Right lobe of liver (tissue), 6 donors: ENCODE measurements at regions not wholly inside any gene's neighbourhood (a gene's known extent, or its start where the extent isn't known, plus 50 kb on each side); places are given as distances from the start of the nearest gene placed in this dataset.

Source experiments
- ATAC-seq, 4 donors: fragments of 200-7000 bp; cut with Tn5 transposase; one replicate each; pipeline ENCODE4 v1.9.1; 2020; ENCODE audit warnings: mild to moderate bottlenecking in 4 of 4, moderate library complexity in 4 of 4
- DNase-seq, 3 donors: peaks; one replicate each; pipeline ENCODE4 v3.0.0-alpha.2; 2020
- H3K27ac ChIP-seq, 3 donors: fragments of 200-600 bp; one replicate each; pipeline ENCODE4 v1.8.0; 2022
- H3K27me3 ChIP-seq, 2 donors: fragments of 200-600 bp; one replicate each; pipeline ENCODE4 v1.8.0; 2022
- H3K36me3 ChIP-seq, 4 donors: fragments of 200-600 bp; sonication (generic) in 1 of 4; one replicate each; pipeline versions ENCODE4 v1.5.1 to v1.8.0; 2017 to 2022; ENCODE audit warnings: control low read depth in 1 of 4
- H3K4me1 ChIP-seq, 4 donors: fragments of 200-600 bp; sonication (generic) in 1 of 4; one replicate each; pipeline versions ENCODE4 v1.5.1 to v1.8.0; 2017 to 2022; ENCODE audit warnings: control low read depth in 1 of 4
- H3K4me3 ChIP-seq, 3 donors: fragments of 200-600 bp; one replicate each; pipeline ENCODE4 v1.8.0; 2022
- H3K9me3 ChIP-seq, 4 donors: fragments of 200-600 bp; sonication (generic) in 1 of 4; one replicate each; pipeline versions ENCODE4 v1.5.1 to v1.8.0; 2017 to 2022; ENCODE audit warnings: control low read depth in 1 of 4
- POLR2A ChIP-seq: fragments of 450-650 bp; IDR thresholded peaks from one replicate; pipeline ENCODE4 v1.6.1; 2017; ENCODE audit warnings: antibody characterized with exemption, mild to moderate bottlenecking
- WGBS: methylation state at CpG from one replicate; pipeline ENCODE4 v1.1.6; 2018; ENCODE audit warnings: low coverage, low lambda C conversion rate; ENCODE audit not compliant: insufficient coverage; ENCODE audit errors: missing lambda C conversion rate; 5-methylcytosine and 5-hydroxymethylcytosine counted together
- intact Hi-C, 2 donors: fragments of 100-400 bp; cut with DNase I; formaldehyde crosslinking; loops; one replicate each; pipeline versions ENCODE4 v1.11.2 to v1.14.1; 2022
- TF ChIP-seq, protein P1 (sequence below), 4 donors: fragments of 200-600 bp in 3 of 4; fragments of 450-650 bp in 1 of 4; IDR thresholded peaks; one replicate each; pipeline versions ENCODE4 v1.5.1 to v1.8.0; 2016 to 2022; ENCODE audit warnings: antibody characterized with exemption in 4 of 4, mild to moderate bottlenecking in 2 of 4
- donor health status: DM: no; HTN: yes; CAD: no.
- donor health status: DM: no; HTN: no; CAD: no.
- donor health status: DM: no; HTN: no; CAD: no.
- donor health status: DM: no; HTN: yes; CAD: no.
- donor health status: DM: no; HTN: yes; CAD: no.

DNA sequence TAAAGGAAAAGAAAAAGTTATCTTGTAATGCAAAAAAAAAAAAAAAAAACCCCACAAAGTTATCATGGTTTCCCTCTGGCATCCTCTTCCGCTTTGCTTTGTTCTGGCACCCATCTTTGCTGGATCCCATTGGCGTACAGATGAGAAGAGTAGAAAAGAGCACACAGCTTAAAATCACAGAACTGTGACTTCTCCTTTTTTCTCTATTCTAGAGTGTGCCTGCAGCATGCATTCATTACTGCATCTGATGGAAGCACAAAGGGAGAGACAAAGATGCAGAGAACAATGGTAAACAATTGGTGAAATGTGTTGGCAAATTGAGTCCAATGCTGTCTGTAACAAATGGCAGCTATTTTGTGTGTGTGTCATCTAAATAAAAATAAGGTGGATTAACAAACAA, 440.8 kb upstream of the PIK3R1 start:
- DNase-seq: no peak
- H3K4me1 ChIP-seq: peaks cover 0 to 26% (median 7%) of the 10 kb centered on the region in 4 donors
- no peak for ATAC-seq
- H3K36me3 ChIP-seq: no peaks in the 10 kb centered on the region
- 92% methylated on average over 2 of the region's 2 CpGs for WGBS
- intact Hi-C loops: no loop called here
- no peak overlapping the region for H3K4me3 ChIP-seq
- TF ChIP-seq, protein P1, sequence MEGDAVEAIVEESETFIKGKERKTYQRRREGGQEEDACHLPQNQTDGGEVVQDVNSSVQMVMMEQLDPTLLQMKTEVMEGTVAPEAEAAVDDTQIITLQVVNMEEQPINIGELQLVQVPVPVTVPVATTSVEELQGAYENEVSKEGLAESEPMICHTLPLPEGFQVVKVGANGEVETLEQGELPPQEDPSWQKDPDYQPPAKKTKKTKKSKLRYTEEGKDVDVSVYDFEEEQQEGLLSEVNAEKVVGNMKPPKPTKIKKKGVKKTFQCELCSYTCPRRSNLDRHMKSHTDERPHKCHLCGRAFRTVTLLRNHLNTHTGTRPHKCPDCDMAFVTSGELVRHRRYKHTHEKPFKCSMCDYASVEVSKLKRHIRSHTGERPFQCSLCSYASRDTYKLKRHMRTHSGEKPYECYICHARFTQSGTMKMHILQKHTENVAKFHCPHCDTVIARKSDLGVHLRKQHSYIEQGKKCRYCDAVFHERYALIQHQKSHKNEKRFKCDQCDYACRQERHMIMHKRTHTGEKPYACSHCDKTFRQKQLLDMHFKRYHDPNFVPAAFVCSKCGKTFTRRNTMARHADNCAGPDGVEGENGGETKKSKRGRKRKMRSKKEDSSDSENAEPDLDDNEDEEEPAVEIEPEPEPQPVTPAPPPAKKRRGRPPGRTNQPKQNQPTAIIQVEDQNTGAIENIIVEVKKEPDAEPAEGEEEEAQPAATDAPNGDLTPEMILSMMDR (IDR thresholded peaks at IDR 0.05): no peak
- no peak for TF ChIP-seq POLR2A
- no peak overlapping the region for H3K27ac ChIP-seq
- no peaks in the 10 kb centered on the region for H3K9me3 ChIP-seq
- no peaks in the 10 kb centered on the region for H3K27me3 ChIP-seq

DNA sequence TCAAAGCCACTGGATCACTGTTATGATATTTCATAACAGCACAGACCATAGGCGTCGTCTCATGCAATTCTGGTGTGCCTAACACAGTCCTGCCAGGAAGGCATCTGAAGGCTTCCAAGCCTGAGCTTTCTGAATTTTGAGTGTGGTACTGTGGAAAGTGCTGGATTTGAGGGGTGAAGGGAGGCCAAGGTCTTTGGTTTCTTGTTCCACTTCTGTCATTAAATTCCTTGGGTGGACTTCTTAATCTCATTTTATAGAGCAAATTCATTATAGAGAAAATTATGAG, 441.3 kb upstream of the PIK3R1 start:
- Histone ChIP-seq H3K4me1 (peaks cover 0 to 32% (median 7%) of the 10 kb centered on the region in 4 donors), H3K4me3 (no peak overlapping the region), H3K36me3 (no peaks in the 10 kb centered on the region), H3K9me3 (no peaks in the 10 kb centered on the region), H3K27me3 (no peaks in the 10 kb centered on the region), H3K27ac (no peak overlapping the region)
- intact Hi-C loops: no loop called here
- WGBS: 83% methylated on average over 1 of the region's 2 CpGs
- no peak for DNase-seq
- no peak for ATAC-seq
- TF ChIP-seq POLR2A: no peak
- TF ChIP-seq, protein P1 (IDR thresholded peaks at IDR 0.05): no peak

DNA sequence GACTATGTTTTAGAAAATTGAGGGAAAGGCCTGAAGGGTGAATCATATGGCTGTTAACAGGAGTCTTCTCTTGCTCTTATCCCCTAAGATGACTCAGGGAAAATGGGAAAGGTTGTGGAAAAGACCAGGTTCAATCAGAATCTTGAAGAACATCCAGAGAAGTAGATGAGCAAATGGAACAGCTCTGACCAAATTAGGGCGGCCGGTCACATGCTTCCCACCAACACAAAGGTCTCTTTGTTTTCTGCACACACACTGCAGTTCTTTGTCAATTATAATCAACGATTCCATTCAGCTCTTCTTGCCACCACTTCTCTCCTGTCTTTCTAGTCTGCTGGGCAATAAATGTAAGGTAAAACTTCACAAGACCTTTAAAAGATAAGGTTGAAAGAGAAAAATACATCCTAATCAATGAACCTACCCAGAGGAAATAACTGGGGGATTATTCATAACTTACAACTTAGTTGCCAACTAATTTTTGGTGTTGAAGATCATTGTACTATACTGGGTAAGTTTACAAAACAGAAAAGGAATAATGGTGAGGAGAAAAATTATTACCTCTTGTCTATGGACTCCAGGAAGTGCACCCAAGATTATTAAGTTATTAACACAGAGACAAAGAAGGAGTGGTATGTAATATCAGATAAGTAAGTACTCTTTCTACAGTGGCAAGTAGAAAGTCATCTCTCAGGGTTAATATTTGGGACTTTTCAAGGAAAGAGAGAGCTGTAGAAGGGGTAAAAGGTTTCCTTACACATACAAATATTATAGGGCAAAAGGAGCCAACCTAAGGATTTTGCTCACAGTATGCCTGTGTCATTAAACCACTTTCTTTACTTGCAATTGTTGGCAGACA, 441.9 kb upstream of the PIK3R1 start:
- no peak for DNase-seq
- ATAC-seq: no peak

DNA sequence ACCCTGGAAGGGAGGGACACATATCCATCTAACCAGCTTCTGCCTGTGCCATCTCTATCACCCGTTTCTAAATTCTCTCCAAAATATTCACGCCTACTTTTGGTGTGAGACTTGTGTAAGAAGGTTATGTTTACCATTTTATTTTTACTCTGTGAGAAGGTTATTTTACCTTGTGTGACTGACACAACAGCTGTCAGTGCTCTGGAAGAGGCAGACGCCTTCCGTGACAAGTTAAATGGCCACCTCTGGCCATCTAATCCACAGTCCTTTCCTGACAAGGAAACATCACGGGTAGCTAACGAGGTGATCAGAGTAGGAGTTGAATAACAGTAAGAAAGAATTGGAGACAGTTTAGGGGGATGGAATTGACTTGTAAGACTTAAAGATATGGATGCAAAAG, 443.8 kb upstream of the PIK3R1 start:
- DNase-seq (no peak), ATAC-seq (no peak)
- H3K4me3 ChIP-seq: no peak overlapping the region
- H3K27me3 ChIP-seq: no peaks in the 10 kb centered on the region
- no peaks in the 10 kb centered on the region for H3K36me3 ChIP-seq
- intact Hi-C loops: no loop called here
- TF ChIP-seq, protein P1 (IDR thresholded peaks at IDR 0.05): no peak
- TF ChIP-seq POLR2A: no peak
- peaks cover 0 to 35% (median 7%) of the 10 kb centered on the region in 4 donors for H3K4me1 ChIP-seq
- 90% methylated on average over 6 of the region's 6 CpGs for WGBS
- H3K27ac ChIP-seq: no peak overlapping the region
- no peaks in the 10 kb centered on the region for H3K9me3 ChIP-seq

More for the DNA sequence above, 441.9 kb upstream of the PIK3R1 start:
- intact Hi-C loops: no loop called here
- Histone ChIP-seq H3K27me3 (no peaks in the 10 kb centered on the region), H3K36me3 (no peaks in the 10 kb centered on the region), H3K27ac (no peak overlapping the region), H3K4me3 (no peak overlapping the region), H3K4me1 (peaks cover 0 to 35% (median 7%) of the 10 kb centered on the region in 4 donors), H3K9me3 (no peaks in the 10 kb centered on the region)
- 74% methylated on average over 3 of the region's 3 CpGs for WGBS
- TF ChIP-seq, protein P1 (IDR thresholded peaks at IDR 0.05): no peak
- TF ChIP-seq POLR2A: no peak
